ENCODE measurements at regions not wholly inside any gene's neighbourhood (a gene's known extent, or its start where the extent isn't known, plus 50 kb on each side); places are given as distances from the start of the nearest gene placed in this dataset.

DNA sequence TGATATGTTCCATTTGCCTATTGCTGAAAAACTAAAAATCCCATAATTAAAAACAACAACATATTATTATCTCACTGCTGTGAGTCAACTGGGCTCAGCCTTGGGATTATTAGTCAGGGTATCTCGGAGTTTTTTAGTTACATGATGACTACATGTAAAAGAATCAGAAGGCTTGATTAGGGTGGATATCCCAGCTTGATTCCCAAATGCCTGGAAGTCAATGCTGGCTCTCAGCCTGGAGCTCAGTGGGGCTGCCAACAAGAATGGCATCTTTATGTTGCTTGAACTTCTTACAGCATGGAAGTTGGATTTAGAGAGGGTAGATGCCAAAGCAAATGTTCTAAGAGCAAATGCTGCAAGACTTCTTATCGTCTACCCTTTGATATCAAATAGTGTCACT is 278.5 kb downstream of the PLOD2 start:
- Histone ChIP-seq H3K27ac (no peak overlapping the region), H3K9me3 (no peaks in the 10 kb centered on the region), H3K4me1 (no peaks in the 10 kb centered on the region), H3K36me3 (no peaks in the 10 kb centered on the region), H3K4me3 (no peak overlapping the region), H3K27me3 (no peaks in the 10 kb centered on the region)
- ATAC-seq: no peak
- DNase-seq: no peak
- WGBS, 2 donors: 67 to 69% methylated on average over 2 of the region's 2 CpGs
- TF ChIP-seq, protein P1, sequence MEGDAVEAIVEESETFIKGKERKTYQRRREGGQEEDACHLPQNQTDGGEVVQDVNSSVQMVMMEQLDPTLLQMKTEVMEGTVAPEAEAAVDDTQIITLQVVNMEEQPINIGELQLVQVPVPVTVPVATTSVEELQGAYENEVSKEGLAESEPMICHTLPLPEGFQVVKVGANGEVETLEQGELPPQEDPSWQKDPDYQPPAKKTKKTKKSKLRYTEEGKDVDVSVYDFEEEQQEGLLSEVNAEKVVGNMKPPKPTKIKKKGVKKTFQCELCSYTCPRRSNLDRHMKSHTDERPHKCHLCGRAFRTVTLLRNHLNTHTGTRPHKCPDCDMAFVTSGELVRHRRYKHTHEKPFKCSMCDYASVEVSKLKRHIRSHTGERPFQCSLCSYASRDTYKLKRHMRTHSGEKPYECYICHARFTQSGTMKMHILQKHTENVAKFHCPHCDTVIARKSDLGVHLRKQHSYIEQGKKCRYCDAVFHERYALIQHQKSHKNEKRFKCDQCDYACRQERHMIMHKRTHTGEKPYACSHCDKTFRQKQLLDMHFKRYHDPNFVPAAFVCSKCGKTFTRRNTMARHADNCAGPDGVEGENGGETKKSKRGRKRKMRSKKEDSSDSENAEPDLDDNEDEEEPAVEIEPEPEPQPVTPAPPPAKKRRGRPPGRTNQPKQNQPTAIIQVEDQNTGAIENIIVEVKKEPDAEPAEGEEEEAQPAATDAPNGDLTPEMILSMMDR (IDR thresholded peaks at IDR 0.05): no peak
- FAIRE-seq: no peak
- intact Hi-C loops (cut with DNase I): no loop called here

DNA sequence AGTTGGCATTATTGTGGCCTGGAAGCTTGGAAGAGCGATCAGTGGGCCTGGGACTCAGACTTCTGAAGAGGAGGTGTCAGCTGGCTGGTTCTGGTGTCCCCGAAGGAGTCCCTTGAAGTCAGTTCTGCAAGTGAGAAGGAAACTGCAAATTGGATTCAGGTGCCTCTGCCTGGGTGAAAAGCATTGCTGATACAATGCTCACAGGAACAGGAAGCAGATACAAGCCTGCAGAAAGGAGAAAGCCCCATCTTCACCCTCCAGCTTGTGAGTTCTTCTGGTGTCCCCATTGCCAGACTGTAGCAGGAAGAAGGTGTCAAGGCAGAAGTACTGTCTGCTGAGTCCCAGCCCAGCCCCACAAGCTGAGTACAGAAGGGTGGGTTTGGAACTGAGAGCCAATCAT is 271.3 kb downstream of the PLOD2 start:
- H3K27ac ChIP-seq: no peak overlapping the region
- H3K36me3 ChIP-seq: no peaks in the 10 kb centered on the region
- peaks cover 0 to 17% (median 4%) of the 10 kb centered on the region in 3 donors for H3K4me1 ChIP-seq
- H3K27me3 ChIP-seq: no peaks in the 10 kb centered on the region
- H3K4me3 ChIP-seq: no peak overlapping the region
- FAIRE-seq (no peak), DNase-seq (no peak), ATAC-seq (no peak)
- H3K9me3 ChIP-seq: no peaks in the 10 kb centered on the region
- 88 to 90% methylated on average over 2 of the region's 2 CpGs for WGBS, 2 donors
- intact Hi-C loops (cut with DNase I): no loop called here
- TF ChIP-seq, protein P1 (IDR thresholded peaks at IDR 0.05): no peak

DNA sequence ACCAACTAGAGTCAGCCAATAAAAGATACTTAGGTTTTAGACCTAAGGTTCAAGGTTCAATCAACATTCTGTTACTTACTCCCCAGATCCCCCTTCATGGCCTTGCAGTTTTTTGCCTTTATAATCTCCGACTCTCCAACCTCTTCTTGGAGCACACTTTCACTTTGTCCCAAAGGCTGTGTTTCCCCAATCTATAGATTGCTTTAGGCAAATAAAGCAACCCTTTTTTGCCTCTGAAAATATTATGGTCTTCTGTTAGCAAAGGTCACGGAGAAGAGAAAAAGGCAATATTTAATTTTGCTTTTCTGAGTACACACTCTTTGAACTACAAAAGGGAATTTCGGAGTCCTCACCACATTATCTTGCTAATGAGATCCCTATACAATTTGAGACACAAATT is 268.1 kb downstream of the PLOD2 start:
- TF ChIP-seq, protein P1 (IDR thresholded peaks at IDR 0.05): no peak
- no peak for FAIRE-seq
- ATAC-seq: peak in 1 of 4 donors; percentile 18
- Histone ChIP-seq H3K4me1 (peaks cover 0 to 17% (median 4%) of the 10 kb centered on the region in 3 donors), H3K27me3 (no peaks in the 10 kb centered on the region), H3K36me3 (no peaks in the 10 kb centered on the region), H3K27ac (no peak overlapping the region), H3K4me3 (no peak overlapping the region), H3K9me3 (no peaks in the 10 kb centered on the region)
- WGBS, 2 donors: 36 to 44% methylated on average over 3 of the region's 3 CpGs
- intact Hi-C loops (cut with DNase I): no loop called here
- no peak for DNase-seq

DNA sequence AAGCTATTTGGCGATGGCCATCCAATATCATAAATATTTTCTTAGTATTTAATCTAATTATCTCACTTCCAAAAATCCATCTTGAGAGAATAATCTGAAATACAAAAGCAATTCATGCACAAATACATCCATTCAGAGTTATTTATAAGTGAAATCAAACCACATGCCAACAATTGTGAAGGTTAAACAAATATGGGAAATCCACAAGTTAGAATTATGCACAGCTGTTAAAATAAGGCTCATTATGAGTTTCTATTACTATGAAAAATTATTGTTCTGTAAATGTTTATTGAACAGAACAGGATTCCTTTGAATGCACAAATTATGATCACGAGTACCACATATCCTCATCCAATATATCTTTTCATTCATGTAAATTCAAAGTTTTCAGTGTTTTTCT is 267.7 kb downstream of the PLOD2 start:
- H3K27ac ChIP-seq: no peak overlapping the region
- H3K4me1 ChIP-seq: peaks cover 0 to 17% (median 4%) of the 10 kb centered on the region in 3 donors
- WGBS, 2 donors: 41 to 44% methylated on average over 2 of the region's 2 CpGs
- TF ChIP-seq, protein P1 (IDR thresholded peaks at IDR 0.05): no peak
- peak; percentile 43 to 53 (median 50) for ATAC-seq
- no peak overlapping the region for H3K4me3 ChIP-seq
- FAIRE-seq: no peak
- H3K27me3 ChIP-seq: no peaks in the 10 kb centered on the region
- H3K36me3 ChIP-seq: no peaks in the 10 kb centered on the region
- intact Hi-C loops (cut with DNase I): no loop called here
- no peaks in the 10 kb centered on the region for H3K9me3 ChIP-seq
- no peak for DNase-seq

DNA sequence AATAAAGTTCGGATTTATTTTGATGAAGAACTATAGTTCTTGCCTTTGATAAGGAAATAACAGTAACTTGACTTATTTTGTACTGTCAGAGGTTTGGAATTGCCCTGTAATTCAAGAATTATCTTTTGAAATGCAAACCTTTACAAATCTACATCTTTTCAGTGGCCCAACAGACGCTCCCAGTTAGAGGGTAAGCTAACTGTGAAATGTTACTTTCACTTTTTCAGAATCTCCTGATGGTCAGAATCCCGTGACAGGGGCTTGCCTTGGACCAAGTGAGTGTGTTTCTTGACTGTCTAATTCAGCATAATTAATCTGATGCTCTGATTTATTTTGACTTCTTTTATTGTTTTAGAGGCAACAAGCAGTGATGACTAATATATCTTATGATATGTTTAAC is 262.5 kb downstream of the PLOD2 start:
- peaks cover 0 to 5% (median 0%) of the 10 kb centered on the region in 3 donors for H3K4me1 ChIP-seq
- 82 to 85% methylated on average over 3 of the region's 3 CpGs for WGBS, 2 donors
- no peaks in the 10 kb centered on the region for H3K36me3 ChIP-seq
- no peak overlapping the region for H3K4me3 ChIP-seq
- no peaks in the 10 kb centered on the region for H3K9me3 ChIP-seq
- ATAC-seq: no peak
- no peaks in the 10 kb centered on the region for H3K27me3 ChIP-seq
- no peak for DNase-seq
- TF ChIP-seq, protein P1 (IDR thresholded peaks at IDR 0.05): no peak
- FAIRE-seq: no peak
- H3K27ac ChIP-seq: no peak overlapping the region
- intact Hi-C loops (cut with DNase I): no loop called here
